ENCODE measurements at regions not wholly inside any gene's neighbourhood (a gene's known extent, or its start where the extent isn't known, plus 50 kb on each side); places are given as distances from the start of the nearest gene placed in this dataset.

GRCh38 chr2:223260681-223261080 is 208.7 kb downstream of the KCNE4 start:
- H3K4me1 ChIP-seq: no peaks in the 10 kb centered on the region
- TF ChIP-seq, protein P1, sequence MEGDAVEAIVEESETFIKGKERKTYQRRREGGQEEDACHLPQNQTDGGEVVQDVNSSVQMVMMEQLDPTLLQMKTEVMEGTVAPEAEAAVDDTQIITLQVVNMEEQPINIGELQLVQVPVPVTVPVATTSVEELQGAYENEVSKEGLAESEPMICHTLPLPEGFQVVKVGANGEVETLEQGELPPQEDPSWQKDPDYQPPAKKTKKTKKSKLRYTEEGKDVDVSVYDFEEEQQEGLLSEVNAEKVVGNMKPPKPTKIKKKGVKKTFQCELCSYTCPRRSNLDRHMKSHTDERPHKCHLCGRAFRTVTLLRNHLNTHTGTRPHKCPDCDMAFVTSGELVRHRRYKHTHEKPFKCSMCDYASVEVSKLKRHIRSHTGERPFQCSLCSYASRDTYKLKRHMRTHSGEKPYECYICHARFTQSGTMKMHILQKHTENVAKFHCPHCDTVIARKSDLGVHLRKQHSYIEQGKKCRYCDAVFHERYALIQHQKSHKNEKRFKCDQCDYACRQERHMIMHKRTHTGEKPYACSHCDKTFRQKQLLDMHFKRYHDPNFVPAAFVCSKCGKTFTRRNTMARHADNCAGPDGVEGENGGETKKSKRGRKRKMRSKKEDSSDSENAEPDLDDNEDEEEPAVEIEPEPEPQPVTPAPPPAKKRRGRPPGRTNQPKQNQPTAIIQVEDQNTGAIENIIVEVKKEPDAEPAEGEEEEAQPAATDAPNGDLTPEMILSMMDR (IDR thresholded peaks at IDR 0.05): no peak
- H3K9me3 ChIP-seq: no peaks in the 10 kb centered on the region
- FAIRE-seq: no peak
- no peak for ATAC-seq
- intact Hi-C loops (cut with DNase I): no loop called here
- H3K27ac ChIP-seq: no peak overlapping the region
- H3K27me3 ChIP-seq: no peaks in the 10 kb centered on the region
- no peak for DNase-seq
- WGBS, 2 donors: 62 to 81% methylated on average over 2 of the region's 2 CpGs
- H3K36me3 ChIP-seq: no peaks in the 10 kb centered on the region
- H3K4me3 ChIP-seq: no peak overlapping the region

DNA sequence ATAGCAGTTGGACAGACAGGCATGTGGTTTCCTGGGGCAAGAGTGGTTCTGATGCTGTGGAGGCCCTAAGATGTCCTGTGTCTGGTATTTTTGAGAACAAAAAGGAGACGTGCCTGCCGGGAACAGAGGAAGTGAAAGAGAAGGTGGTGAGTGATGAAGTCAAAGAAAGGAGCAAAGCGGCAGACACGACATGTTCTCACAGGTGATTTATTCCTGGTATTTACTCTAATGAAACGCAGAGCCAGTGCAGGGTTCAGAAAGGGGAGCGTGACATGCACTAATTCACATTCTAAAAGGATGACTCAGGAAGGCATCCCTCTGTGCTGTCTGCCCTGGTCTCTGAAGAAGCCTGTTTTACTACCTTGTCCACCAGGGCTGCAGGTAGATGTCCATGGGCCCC is 211.0 kb downstream of the KCNE4 start:
- intact Hi-C loops (cut with DNase I): no loop called here
- no peaks in the 10 kb centered on the region for H3K36me3 ChIP-seq
- ATAC-seq (no peak), FAIRE-seq (no peak), DNase-seq (no peak)
- no peaks in the 10 kb centered on the region for H3K4me1 ChIP-seq
- H3K4me3 ChIP-seq: no peak overlapping the region
- WGBS, 2 donors: 70 to 74% methylated on average over 6 of the region's 6 CpGs
- H3K9me3 ChIP-seq: no peaks in the 10 kb centered on the region
- H3K27me3 ChIP-seq: no peaks in the 10 kb centered on the region
- TF ChIP-seq, protein P1 (IDR thresholded peaks at IDR 0.05): no peak
- no peak overlapping the region for H3K27ac ChIP-seq

DNA sequence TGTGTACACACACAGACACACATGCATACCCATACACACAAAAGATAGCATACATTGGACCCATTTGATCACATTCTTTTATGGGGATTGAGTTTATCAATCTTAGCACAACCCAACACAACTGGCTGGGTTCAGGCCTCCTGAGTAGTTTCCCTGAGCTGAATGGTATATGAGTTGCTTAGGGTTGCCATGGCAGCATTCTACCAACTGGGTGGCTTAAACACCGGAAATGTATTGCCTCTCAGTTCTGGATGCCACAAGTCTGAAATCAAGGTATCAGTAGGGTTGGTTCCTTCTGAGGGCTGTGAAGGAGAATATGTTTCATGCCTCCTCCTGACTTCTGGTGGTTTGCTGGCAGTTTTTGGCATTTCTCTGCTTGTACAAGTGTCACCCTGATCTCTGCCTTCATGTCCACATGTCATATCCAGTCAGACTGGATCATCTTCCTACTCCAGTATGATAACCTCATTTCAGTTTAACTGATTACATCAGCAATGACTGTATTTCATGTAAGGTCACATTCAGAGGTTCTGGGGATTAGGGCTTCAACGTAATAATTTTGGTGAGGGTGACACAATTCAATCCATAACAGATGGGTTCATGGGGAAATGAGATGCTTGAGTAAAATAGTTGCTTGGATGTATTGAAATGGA is 212.7 kb downstream of the KCNE4 start:
- no peak overlapping the region for H3K27ac ChIP-seq
- no peaks in the 10 kb centered on the region for H3K36me3 ChIP-seq
- ATAC-seq: no peak
- 72 to 78% methylated on average over 2 of the region's 2 CpGs for whole genome bisulfite sequencing, 2 donors
- DNase-seq: no peak
- TF ChIP-seq, protein P1 (IDR thresholded peaks at IDR 0.05): no peak
- no peaks in the 10 kb centered on the region for H3K9me3 ChIP-seq
- FAIRE-seq: no peak
- H3K4me3 ChIP-seq: no peak overlapping the region
- no peaks in the 10 kb centered on the region for H3K4me1 ChIP-seq
- H3K27me3 ChIP-seq: no peaks in the 10 kb centered on the region
- intact Hi-C loops (cut with DNase I): no loop called here

DNA sequence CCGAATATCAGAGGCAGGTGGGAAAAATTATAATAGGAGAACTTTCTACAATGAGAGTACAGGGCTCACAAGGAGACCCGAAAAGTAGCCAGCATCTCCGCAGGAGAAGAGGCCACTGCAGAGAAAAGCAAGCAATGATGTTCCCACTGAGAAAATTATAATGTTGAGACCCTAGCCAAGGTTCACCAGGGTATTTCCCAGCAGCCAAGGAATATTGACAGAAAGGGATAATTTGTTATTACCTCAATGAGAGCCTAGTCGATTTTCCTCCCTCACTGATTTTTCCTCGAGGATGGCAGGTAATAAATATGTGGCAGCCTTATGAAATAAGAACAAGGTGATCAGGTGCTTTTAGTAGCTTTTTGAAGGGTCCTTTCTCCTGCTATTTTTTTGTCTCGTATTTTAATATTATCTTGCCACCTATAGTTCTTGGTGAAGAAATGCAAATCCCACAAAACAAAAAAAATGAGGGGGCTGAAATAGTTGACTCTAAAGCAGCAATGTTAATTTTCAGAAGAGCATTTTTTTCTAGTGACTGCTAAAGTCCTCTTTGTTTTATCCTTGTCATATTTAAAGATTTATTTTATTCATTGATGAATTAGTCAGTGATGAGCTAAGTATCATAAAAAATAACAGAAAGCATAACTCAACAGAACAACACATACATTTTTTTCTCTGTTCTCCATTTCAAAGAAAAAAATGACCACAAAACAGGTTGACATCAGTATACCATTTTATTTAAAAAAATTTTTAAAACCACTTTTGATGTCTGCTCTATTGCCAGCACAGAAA is 215.4 kb downstream of the KCNE4 start:
- FAIRE-seq (no peak), DNase-seq (no peak), ATAC-seq (no peak)
- 66% methylated on average over 6 of the region's 6 CpGs for WGBS, 2 donors
- intact Hi-C loops (cut with DNase I): no loop called here
- Histone ChIP-seq H3K9me3 (no peaks in the 10 kb centered on the region), H3K4me3 (no peak overlapping the region), H3K4me1 (no peaks in the 10 kb centered on the region), H3K27me3 (no peaks in the 10 kb centered on the region), H3K36me3 (no peaks in the 10 kb centered on the region), H3K27ac (no peak overlapping the region)
- TF ChIP-seq, protein P1 (IDR thresholded peaks at IDR 0.05): no peak

DNA sequence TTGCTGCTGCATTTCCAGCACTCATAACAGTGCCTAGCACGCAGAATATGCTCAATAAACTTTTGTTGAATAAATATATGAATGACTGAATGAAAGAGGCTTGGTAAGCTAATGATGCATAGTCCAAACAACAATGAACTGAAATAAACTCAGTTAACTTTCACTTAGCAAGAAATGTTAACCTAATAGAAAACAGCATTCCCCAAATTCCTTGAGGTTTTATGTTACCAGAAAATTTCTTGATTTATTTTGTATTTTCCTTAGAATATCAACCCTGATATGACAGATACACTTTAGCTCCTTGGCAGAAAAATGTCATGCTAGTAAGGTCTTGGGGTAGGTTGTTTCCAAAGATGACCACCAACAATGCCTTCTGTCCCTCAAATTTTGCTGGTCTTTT is 217.4 kb downstream of the KCNE4 start:
- no peaks in the 10 kb centered on the region for H3K27me3 ChIP-seq
- intact Hi-C loops (cut with DNase I): no loop called here
- H3K27ac ChIP-seq: no peak overlapping the region
- H3K9me3 ChIP-seq: no peaks in the 10 kb centered on the region
- H3K4me3 ChIP-seq: no peak overlapping the region
- DNase-seq (no peak), ATAC-seq (no peak), FAIRE-seq (no peak)
- WGBS, 2 donors: 74 to 81% methylated on average over 1 of the region's 1 CpG
- TF ChIP-seq, protein P1 (IDR thresholded peaks at IDR 0.05): no peak
- H3K4me1 ChIP-seq: no peaks in the 10 kb centered on the region
- no peaks in the 10 kb centered on the region for H3K36me3 ChIP-seq
